ENCODE measurements at regions not wholly inside any gene's neighbourhood (a gene's known extent, or its start where the extent isn't known, plus 50 kb on each side); places are given as distances from the start of the nearest gene placed in this dataset.

DNA sequence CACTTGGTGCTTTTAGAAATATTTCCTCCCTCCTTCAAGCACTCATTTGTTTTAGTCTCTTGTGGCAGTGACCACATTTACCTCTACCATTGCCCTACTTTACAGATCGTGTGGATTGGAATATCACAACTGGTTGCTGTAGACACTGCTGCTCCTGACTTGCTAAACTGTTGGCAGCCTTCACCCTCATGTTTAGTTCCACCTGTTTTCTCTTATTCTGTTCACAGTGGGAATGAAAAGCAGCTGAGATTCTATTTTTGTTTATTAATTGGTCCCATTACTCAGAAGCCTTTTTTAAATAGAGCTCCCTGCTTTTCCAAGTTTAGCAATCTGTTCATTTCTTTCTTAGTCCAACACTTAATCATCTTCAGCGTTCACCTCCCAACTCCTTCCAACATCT is 308.9 kb downstream of the RWDD3 start:
- no peak overlapping the region for H3K4ac ChIP-seq (replicated peaks; ENCODE audit: insufficient read length, low read depth, low read length)
- H2AK5ac ChIP-seq (ENCODE audit: low read depth, low read length) = no peak overlapping the region
- H2BK120ac ChIP-seq (replicated peaks; ENCODE audit: low read depth, low read length) = no peak overlapping the region
- no peaks in the 10 kb centered on the region for H3K9me3 ChIP-seq (ENCODE audit: insufficient read depth in 2 of 2, low read depth in 1 of 2, low read length in 1 of 2)
- ChIA-PET POLR2A (ENCODE audit: partially characterized antibody) (no interaction called here), CTCF (ENCODE audit: partially characterized antibody) (interaction anchor here (0.7 kb wide), 1 partner anchor 1503 kb away, joined by 3 read pairs; no protein-coding TSS in a partner anchor)
- no peak for TF ChIP-seq NRF1 (IDR thresholded peaks at IDR 0.05; ENCODE audit: low read depth, low read length)
- no peak overlapping the region for H3K27ac ChIP-seq (ENCODE audit: low read depth, low read length)
- no peak overlapping the region for H4K8ac ChIP-seq (ENCODE audit: extremely low read depth, insufficient read depth, low read length)
- no peaks in the 10 kb centered on the region for H3K27me3 ChIP-seq (replicated peaks in 1 of 4; ENCODE audit: control insufficient read depth in 3 of 4, extremely low read depth in 1 of 4, insufficient read depth in 3 of 4, low read length in 3 of 4)
- H3K56ac ChIP-seq (replicated peaks; ENCODE audit: insufficient read length, low read depth, low read length) = no peak overlapping the region
- no peaks in the 10 kb centered on the region for H3K4me1 ChIP-seq (replicated peaks in 1 of 4; ENCODE audit: control insufficient read depth in 3 of 4, insufficient read depth in 4 of 4, low read length in 3 of 4)
- H2BK5ac ChIP-seq (ENCODE audit: low read depth, low read length) = no peak overlapping the region
- H4K20me1 ChIP-seq (replicated peaks in 1 of 2; ENCODE audit: control insufficient read depth in 1 of 2, insufficient read depth in 2 of 2, low read length in 2 of 2) = no peaks in the 10 kb centered on the region
- DNase-seq (ENCODE audit: low read depth in 1 of 2, low spot score in 2 of 2) = no peak
- no peak overlapping the region for H4K5ac ChIP-seq (ENCODE audit: insufficient read length, low read depth, low read length)
- H3K23ac ChIP-seq (ENCODE audit: insufficient read length) = no peak overlapping the region
- H3K79me2 ChIP-seq (ENCODE audit: control insufficient read depth in 1 of 2, insufficient read depth in 2 of 2, low read length in 2 of 2) = no peaks in the 10 kb centered on the region
- no peak for FAIRE-seq
- no peaks in the 10 kb centered on the region for H3K79me1 ChIP-seq (ENCODE audit: low read depth, low read length)
- H2BK20ac ChIP-seq (ENCODE audit: low read length) = no peak overlapping the region
- H4K91ac ChIP-seq (replicated peaks; ENCODE audit: insufficient read length, low read length) = no peak overlapping the region
- no peak overlapping the region for H3K9ac ChIP-seq (replicated peaks in 1 of 4; ENCODE audit: extremely low read depth in 1 of 4, low read depth in 3 of 4, low read length in 3 of 4)
- no peaks in the 10 kb centered on the region for H3K36me3 ChIP-seq (ENCODE audit: control insufficient read depth in 2 of 4, insufficient read depth in 4 of 4, low read length in 3 of 4)
- no peak overlapping the region for H3K18ac ChIP-seq (ENCODE audit: extremely low read depth, low read length)
- H2BK12ac ChIP-seq (ENCODE audit: low read depth, low read length) = no peak overlapping the region
- 93% methylated on average over 2 of the region's 2 CpGs; no CpG with 5 or more reads in 1 of the 2 experiments for WGBS, 2 experiments (ENCODE audit: extremely low coverage in 1 of 2, insufficient coverage in 1 of 2, insufficient read length in 1 of 2, insufficient replicate concordance in 2 of 2, low coverage in 1 of 2, low lambda C conversion rate in 2 of 2, missing lambda C conversion rate in 1 of 2)
- H3K4me3 ChIP-seq (ENCODE audit: extremely low read depth in 1 of 4, insufficient read depth in 2 of 4, low read depth in 3 of 4, low read length in 4 of 4) = no peak overlapping the region
- no peak overlapping the region for H3K14ac ChIP-seq (ENCODE audit: insufficient read length)
- H3K23me2 ChIP-seq (ENCODE audit: low read depth, low read length) = no peaks in the 10 kb centered on the region
- no peak overlapping the region for H3K4me2 ChIP-seq (ENCODE audit: insufficient read depth in 1 of 2, low read depth in 2 of 2, low read length in 2 of 2)
- H2BK15ac ChIP-seq (ENCODE audit: low read length) = no peak overlapping the region
- 0 out of 2 replicates have a peak overlapping the region, but pooled peaks have one; percentile 19 for H2AFZ ChIP-seq (ENCODE audit: low read length)

Measured in H1 (cell line).